IMR-90 (cell line): ENCODE measurements at regions not wholly inside any gene's neighbourhood (a gene's known extent, or its start where the extent isn't known, plus 50 kb on each side); places are given as distances from the start of the nearest gene placed in this dataset.

Experiments
- ATAC-seq: fragments of 200-7000 bp; cut with Tn5 transposase; 2 replicates; pipeline ENCODE4 v1.9.1; 2020; ENCODE audit warnings: low read depth, mild to moderate bottlenecking, moderate library complexity
- BruUV-seq: library from RNA; stranded (reverse); fragments of 400-500 nt; replicated peaks from 2 replicates; lab custom pipeline; 2021; lab: Mats Ljungman, UMichigan
- CTCF ChIA-PET: fragments of 300-600 bp; formaldehyde crosslinking; extraction: SDS; loops from one replicate; lab custom pipeline; 2021; ENCODE audit warnings: antibody characterized with exemption; lab: Yijun Ruan, JAX
- POLR2A ChIA-PET: fragments of 300-600 bp; sonication (Branson Sonifier 250); formaldehyde crosslinking; loops from one replicate; lab custom pipeline; 2022; ENCODE audit warnings: antibody characterized with exemption; ENCODE audit not compliant: unreplicated experiment; lab: Charles Lee
- DNase-seq: peaks from one replicate; pipeline ENCODE4 v3.0.0; 2013
- H2AFZ ChIP-seq: replicated peaks from 2 replicates; pipeline ENCODE3; 2013; ENCODE audit warnings: low read length, mild to moderate bottlenecking; ENCODE audit not compliant: poor library complexity
- H2AK5ac ChIP-seq: 2 replicates; pipeline ENCODE4 v1.6.1; 2013; ENCODE audit warnings: low read depth, low read length, inconsistent platforms
- H2AK9ac ChIP-seq: replicated peaks from 2 replicates; pipeline ENCODE3; 2013; ENCODE audit warnings: mild to moderate bottlenecking, low read depth, low read length, moderate library complexity; ENCODE audit not compliant: poor library complexity
- H2BK120ac ChIP-seq: 2 replicates; pipeline ENCODE4 v1.6.1; 2013; ENCODE audit warnings: low read depth, low read length, inconsistent platforms
- H2BK15ac ChIP-seq: 3 replicates; pipeline ENCODE4 v1.6.1; 2013; ENCODE audit warnings: low read depth, low read length, inconsistent platforms
- H2BK20ac ChIP-seq: 2 replicates; pipeline ENCODE4 v1.6.1; 2013; ENCODE audit warnings: low read depth, mild to moderate bottlenecking, inconsistent platforms, low read length, moderate library complexity
- H2BK5ac ChIP-seq: 2 replicates; pipeline ENCODE4 v1.6.1; 2013; ENCODE audit warnings: mild to moderate bottlenecking, low read depth, low read length, inconsistent platforms; ENCODE audit not compliant: poor library complexity, severe bottlenecking
- H3K14ac ChIP-seq: replicated peaks from 2 replicates; pipeline ENCODE4 v1.6.1; 2013; ENCODE audit warnings: low read depth, low read length, inconsistent platforms
- H3K18ac ChIP-seq: 2 replicates; pipeline ENCODE4 v1.6.1; 2013; ENCODE audit warnings: low read depth, low read length, control low read depth
- H3K23ac ChIP-seq: 2 replicates; pipeline ENCODE4 v1.6.1; 2013; ENCODE audit warnings: low read depth, low read length, inconsistent platforms
- H3K27ac ChIP-seq: 2 replicates; pipeline ENCODE4 v1.5.1; 2013; ENCODE audit warnings: mild to moderate bottlenecking, control low read depth, low read length; ENCODE audit not compliant: insufficient read depth
- H3K27me3 ChIP-seq: 2 replicates; pipeline ENCODE4 v1.6.1; 2013; ENCODE audit warnings: low read length; ENCODE audit not compliant: control insufficient read depth, insufficient read depth
- H3K36me3 ChIP-seq: 2 replicates; pipeline ENCODE4 v1.6.1; 2013; ENCODE audit warnings: low read length, mixed read lengths; ENCODE audit not compliant: control insufficient read depth, insufficient read depth
- H3K4ac ChIP-seq: 2 replicates; pipeline ENCODE4 v1.6.1; 2013; ENCODE audit warnings: low read depth, low read length, inconsistent platforms
- H3K4me1 ChIP-seq: 2 replicates; pipeline ENCODE4 v1.6.1; 2013; ENCODE audit warnings: low read length, mixed read lengths; ENCODE audit not compliant: control insufficient read depth, insufficient read depth
- H3K4me2 ChIP-seq: 2 replicates; pipeline ENCODE4 v1.6.1; 2013; ENCODE audit warnings: low read depth, mild to moderate bottlenecking, control low read depth, low read length, moderate library complexity
- H3K4me3 ChIP-seq: 2 replicates; pipeline ENCODE4 v1.5.1; 2013; ENCODE audit warnings: low read depth, mild to moderate bottlenecking, control low read depth, low read length, moderate library complexity; ENCODE audit not compliant: insufficient read depth
- H3K56ac ChIP-seq: 2 replicates; pipeline ENCODE4 v1.6.1; 2013; ENCODE audit warnings: low read length, inconsistent platforms; ENCODE audit not compliant: insufficient read depth; ENCODE audit errors: extremely low read depth
- H3K79me1 ChIP-seq, 2 experiments: 2 replicates each; pipeline ENCODE4 v1.6.1; 2013; ENCODE audit warnings: low read length in 2 of 2, inconsistent platforms in 1 of 2, low read depth in 1 of 2
- H3K9ac ChIP-seq: 2 replicates; pipeline ENCODE4 v1.6.1; 2013; ENCODE audit warnings: low read depth, low read length, control low read depth
- H3K9me1 ChIP-seq: 2 replicates; pipeline ENCODE4 v1.6.1; 2013; ENCODE audit warnings: low read length, inconsistent platforms; ENCODE audit not compliant: insufficient read depth
- H3K9me3 ChIP-seq: 2 replicates; pipeline ENCODE4 v1.6.1; 2013; ENCODE audit warnings: low read length; ENCODE audit not compliant: control insufficient read depth, insufficient read depth
- H4K20me1 ChIP-seq: 2 replicates; pipeline ENCODE4 v1.6.1; 2013; ENCODE audit warnings: low read length, inconsistent platforms; ENCODE audit not compliant: insufficient read depth
- H4K5ac ChIP-seq: 2 replicates; pipeline ENCODE4 v1.6.1; 2013; ENCODE audit warnings: mild to moderate bottlenecking, low read depth, low read length, control low read depth
- H4K8ac ChIP-seq, 2 experiments: 2 replicates each; pipeline ENCODE4 v1.6.1; 2013; ENCODE audit warnings: low read depth in 2 of 2, low read length in 2 of 2, control low read depth in 1 of 2, inconsistent platforms in 1 of 2
- H4K91ac ChIP-seq: 2 replicates; pipeline ENCODE4 v1.6.1; 2013; ENCODE audit warnings: low read depth, low read length, inconsistent platforms; ENCODE audit not compliant: insufficient read depth
- CTCF ChIP-seq: conservative IDR thresholded peaks from 2 replicates; pipeline ENCODE4 v1.5.1; 2012; ENCODE audit warnings: mild to moderate bottlenecking, low read depth, low read length, improper control_type of control experiment
- WGBS, 2 experiments: methylation state at CpG; one replicate each; pipeline versions ENCODE4 v1.1.5 to v1.1.7; 2013; ENCODE audit warnings: missing lambda C conversion rate in 2 of 2; ENCODE audit not compliant: insufficient read length in 1 of 2; ENCODE audit errors: extremely low coverage in 2 of 2; 5-methylcytosine and 5-hydroxymethylcytosine counted together
- dilution Hi-C: fragments of 300-500 bp; cut with HindIII; formaldehyde crosslinking; loops from one replicate; pipeline ENCODE4 v1.14.3; 2018; ENCODE audit warnings: low sequenced_read_pairs; ENCODE audit not compliant: unreplicated experiment
- in situ Hi-C: fragments of 300-500 bp; cut with MboI; formaldehyde crosslinking; loops from 3 replicates; pipeline ENCODE4 v1.14.3; 2019; ENCODE audit warnings: low sequenced_read_pairs, inconsistent platforms, mixed read lengths
- intact Hi-C: fragments of 100-400 bp; cut with micrococcal nuclease; formaldehyde crosslinking; loops from 2 replicates; pipeline ENCODE4 v1.10.0; 2022

GRCh38 chr4:114474188-114474800 is 124.3 kb upstream of the UGT8 start:
- Histone ChIP-seq H2BK20ac (no peak overlapping the region), H4K5ac (no peak overlapping the region), H3K4ac (no peak overlapping the region), H3K79me1 (no peaks in the 10 kb centered on the region), H3K56ac (no peak overlapping the region), H3K36me3 (no peaks in the 10 kb centered on the region), H3K18ac (no peak overlapping the region), H2BK120ac (no peak overlapping the region), H3K4me1 (no peaks in the 10 kb centered on the region), H3K9ac (no peak overlapping the region), H3K9me3 (no peaks in the 10 kb centered on the region), H2AK9ac (no peak overlapping the region), H3K14ac (no peak overlapping the region), H2AFZ (no peak overlapping the region), H4K8ac (no peak overlapping the region), H4K91ac (no peak overlapping the region), H2BK5ac (no peak overlapping the region), H3K4me2 (no peak overlapping the region), H3K9me1 (no peaks in the 10 kb centered on the region), H2AK5ac (no peak overlapping the region), H4K20me1 (no peaks in the 10 kb centered on the region), H3K23ac (no peak overlapping the region), H3K27me3 (no peaks in the 10 kb centered on the region), H3K4me3 (no peak overlapping the region), H3K27ac (no peak overlapping the region), H2BK15ac (no peak overlapping the region)
- ATAC-seq (no peak), DNase-seq (no peak)
- no CpG with 5 or more reads among the region's 3 CpGs for WGBS, 2 experiments
- TF ChIP-seq CTCF, result no peak
- in situ Hi-C loops, result no loop called here
- dilution Hi-C loops, result no loop called here
- ChIA-PET CTCF (no interaction called here), POLR2A (no interaction called here)
- no TSS peak for BruUV-seq
- intact Hi-C loops, result no loop called here
